Globus pallidus (tissue), 1 donor: ENCODE measurements at regions not wholly inside any gene's neighbourhood (a gene's known extent, or its start where the extent isn't known, plus 50 kb on each side); places are given as distances from the start of the nearest gene placed in this dataset.
A peak's percentile ranks its signal among the peaks of the same experiment; 100 is the strongest.

Experiments used
- DNase-seq: peaks from one replicate; pipeline ENCODE4 v3.0.0-alpha.2; 2015; ENCODE audit warnings: low spot score

DNA sequence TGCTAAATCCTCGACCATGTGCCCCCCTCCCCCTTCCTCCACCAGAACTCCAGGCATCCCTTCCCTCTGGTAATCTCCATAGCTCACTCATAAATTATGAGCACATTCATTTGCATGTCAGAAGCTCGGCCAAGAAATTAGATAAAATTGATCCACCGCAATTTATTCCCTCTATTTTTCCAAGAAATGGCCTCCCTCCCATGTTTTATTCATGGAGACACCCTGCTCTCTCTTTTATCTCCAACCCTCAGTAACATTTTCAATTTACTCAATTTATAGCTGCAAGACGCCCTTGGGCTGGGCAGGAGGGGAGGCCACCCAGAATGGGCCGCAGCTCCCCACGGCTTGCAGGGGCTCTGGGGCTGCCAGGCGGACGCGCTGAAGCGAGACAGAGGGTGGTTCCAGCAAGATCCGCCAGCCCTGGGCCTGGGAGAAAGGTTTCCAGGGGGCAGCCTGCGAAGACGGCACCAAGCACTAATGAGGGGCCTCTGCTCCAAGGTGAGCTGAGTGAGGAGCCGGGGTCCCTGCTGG lies 54.7 kb upstream of the ZNF423 start:
- no peak for DNase-seq

DNA sequence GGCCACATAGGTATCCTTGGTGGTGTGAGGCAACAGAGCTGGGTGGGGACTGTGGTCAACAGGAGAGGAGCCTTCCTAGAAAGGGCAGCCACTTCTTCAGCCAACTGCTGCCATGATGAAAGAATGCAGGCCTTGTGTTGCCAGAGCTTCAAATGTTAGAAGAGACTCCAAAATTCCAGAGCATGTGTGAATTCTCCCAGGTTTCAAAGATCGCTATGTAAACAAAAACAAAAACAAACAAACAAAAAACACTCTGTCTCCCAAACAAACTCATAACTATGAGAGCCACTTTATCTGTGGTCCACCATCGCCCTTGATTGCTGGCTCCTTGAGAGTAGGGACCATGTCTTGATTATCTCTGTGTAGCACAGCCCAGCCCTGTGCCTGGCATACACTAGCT lies 55.5 kb upstream of the ZNF423 start:
- no peak for DNase-seq

DNA sequence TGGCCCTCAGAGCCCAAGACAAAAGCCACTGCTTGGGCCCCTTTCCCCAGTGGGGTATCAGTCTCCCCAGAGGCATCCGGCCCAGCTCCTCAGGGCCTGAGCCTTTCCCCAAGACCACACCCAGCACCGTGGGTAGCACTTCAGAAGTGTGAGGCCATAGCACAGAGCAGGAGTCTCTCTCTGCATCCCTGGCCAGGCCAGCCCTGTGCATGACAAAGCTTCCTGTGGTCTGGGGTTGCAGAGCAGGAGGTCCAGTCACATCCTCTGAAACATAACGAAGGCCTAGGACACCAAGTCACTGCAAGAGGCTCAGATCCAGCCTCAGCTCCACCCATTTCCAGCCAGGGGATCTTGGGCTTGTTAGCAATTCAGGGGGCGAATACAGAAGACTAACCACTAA lies 56.8 kb upstream of the ZNF423 start:
- no peak for DNase-seq

DNA sequence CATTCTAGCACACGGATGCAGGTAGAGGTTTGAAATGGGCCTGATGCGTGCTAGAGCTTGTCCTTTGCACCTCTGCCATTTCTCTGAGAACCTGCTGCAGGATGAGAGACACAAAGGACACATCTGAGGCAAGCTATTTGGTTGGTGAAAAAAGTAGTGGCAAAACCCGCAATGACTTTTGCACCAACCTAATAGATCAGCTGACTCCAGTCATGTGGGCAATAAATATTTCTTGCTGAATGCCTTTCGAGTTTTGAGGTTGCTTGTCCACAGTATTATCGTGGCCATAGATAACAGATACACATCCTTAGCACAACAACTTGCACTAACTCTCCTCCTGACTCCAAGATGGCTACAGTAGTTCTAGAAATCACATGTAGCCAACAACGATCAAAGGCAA lies 57.8 kb upstream of the ZNF423 start:
- no peak for DNase-seq

DNA sequence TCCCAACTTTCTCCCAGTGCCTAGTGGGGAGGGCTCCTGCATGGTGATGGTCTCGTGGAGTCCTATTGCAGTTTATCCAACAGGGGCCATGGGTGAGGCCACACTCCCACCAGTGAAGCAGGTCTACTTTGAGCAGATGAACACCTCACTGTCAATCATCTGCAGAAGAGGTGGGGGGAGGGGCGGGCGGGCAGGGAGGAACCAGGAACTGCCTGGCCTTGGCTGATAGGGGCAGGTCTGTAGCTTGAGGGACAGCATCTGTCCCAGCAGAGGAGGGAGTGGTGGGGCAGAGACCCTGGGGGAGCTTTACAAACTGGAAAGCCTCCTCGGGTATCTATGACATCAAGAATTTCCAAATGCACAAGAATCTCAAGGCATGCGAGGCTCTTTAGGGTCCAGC lies 58.7 kb upstream of the ZNF423 start:
- no peak for DNase-seq

DNA sequence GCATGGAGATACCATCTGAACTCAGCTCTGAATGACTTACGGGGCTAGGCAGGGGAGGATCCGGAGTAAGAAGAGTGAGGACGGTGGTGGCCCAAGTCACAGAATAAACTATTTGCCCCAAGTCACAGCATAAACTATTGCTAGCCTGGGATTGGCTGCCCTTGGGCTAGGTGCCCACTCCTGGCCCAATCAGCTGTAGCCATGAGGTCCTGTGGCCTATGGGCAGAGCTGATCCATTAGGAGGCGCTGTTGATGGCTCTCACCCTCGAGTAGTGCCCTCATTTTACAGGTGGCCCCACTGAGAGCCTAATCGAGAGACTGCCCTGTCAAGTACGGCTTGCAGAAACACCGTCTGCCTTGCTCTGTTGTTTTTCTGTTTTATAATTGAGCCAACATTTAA lies 62.3 kb upstream of the ZNF423 start:
- no peak for DNase-seq

DNA sequence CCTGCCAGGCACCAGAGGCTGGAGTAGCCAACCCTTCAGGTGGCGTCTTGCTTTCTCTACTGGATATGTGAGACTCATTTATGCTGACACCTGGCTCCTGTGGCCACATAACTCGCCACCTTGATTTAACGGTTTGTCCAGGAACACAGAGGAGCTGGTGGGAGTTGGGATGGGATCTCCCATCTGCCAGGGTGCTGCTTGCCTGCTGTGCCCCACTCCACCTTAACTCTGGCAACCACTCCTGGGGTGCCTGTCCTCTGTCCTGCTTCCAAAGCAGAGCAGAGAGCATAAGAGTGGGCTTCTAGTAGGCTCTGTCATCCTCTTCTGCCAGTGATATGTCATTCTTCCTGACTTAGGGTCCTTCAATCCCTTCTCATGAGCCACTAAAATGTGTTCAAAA lies 63.4 kb upstream of the ZNF423 start:
- no peak for DNase-seq

DNA sequence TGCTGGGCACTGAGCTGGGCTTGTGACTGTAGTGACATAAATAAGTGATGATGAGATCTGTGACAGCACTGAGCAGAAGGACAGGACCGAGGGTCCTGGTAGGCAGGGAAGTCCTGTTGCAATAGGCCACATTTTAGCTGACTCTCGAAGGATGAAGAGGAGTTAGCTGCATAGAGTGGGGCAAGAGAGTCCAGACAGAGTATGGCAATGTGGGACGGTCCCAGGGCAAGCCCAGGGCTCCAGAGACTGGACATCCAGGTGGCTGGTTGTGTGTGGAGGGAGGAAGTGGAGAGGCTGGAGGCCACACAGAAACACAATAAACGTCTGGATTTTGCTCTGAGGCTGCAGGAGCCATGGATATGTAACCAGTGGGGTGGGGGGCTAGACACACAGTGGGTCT lies 64.5 kb upstream of the ZNF423 start:
- DNase-seq = no peak

DNA sequence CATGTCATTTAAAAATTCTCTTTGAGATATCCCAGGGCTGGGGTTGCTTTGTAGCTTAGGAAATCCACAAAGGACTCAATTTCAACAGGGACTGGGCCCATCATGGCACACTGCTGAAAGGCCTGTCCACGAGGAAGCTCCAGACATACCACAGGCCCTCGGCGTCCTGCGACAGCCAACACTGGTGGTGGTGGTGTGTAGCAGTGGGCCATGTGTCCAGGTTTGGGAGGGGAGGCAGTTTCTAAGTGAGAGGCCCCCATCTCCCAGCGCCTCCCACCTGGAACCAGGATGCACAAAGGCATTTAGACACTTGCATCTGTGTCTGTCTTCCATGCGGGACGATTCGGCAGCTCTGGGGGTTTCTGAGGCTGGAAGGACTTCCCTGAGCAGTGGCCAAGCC lies 65.2 kb upstream of the ZNF423 start:
- DNase-seq = no peak

DNA sequence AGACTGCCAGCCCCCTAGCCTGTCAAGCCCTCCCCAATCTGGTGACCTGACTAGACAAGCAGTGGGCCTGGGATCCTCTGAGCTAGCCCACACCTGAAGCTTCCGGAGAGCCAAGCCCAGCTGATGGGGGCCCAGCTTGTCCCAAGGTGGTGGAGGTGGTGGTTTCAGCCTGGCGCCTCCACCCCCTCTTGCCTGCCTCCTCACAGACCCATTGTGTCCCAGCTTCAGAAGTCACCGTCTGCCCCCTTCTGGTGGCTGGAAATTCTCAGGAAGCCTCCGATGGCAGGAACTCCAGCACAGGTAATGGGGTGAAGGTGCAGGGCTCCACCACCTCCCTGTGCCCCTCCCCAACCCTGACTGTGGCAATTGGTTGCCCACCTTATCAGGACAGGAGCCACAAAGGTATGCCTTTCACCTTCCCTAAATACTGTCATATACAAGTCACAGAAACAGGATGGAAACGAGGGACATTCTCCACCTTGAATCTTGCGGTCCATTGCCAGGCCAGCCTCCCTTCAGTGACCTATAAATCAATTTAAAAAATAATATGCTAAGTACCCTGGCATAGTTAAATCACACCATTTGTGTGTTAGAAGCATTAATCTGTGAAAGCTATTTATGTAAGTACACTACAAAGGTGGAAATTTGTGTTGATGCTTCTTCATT lies 66.0 kb upstream of the ZNF423 start:
- peak; percentile 3 for DNase-seq

DNA sequence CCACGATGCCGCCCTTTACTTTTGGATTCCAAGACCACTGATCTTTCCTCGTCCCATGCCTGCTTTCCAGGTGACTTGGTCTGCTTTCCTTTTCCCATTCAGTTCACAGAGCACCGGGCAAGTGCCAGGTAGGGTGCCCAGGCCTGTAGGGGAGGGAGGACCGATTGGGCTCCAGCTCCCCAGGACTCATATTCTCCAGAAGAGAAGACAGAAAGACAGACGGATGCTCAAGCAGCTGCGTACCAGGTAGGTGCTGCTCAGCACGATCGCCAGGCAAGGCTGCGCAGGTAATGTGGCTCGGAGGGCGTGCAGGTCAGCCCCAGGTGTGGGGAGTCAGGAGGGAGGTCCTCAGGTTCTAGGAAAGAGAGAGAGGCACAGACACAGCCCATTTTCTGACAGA lies 67.5 kb upstream of the ZNF423 start:
- DNase-seq = no peak

DNA sequence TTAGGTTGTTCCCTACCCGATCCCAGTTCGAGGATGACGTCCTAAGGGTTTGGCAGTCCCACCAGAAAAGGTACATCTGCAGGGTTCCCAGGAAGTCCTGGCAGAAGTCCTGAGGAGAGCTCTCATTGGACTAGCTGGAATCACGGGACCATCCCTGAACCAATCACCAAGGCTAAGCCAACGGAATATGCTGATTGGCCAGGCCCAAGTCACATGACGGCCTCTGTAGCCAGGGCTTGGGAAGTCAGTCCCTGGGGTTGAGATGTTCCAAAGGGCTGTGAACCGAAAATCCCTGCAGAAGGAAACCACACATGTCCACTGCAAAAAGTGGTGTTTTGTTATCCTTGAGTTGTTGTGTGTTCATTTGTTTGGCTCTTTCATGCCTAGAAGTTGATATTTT lies 68.2 kb upstream of the ZNF423 start:
- no peak for DNase-seq

DNA sequence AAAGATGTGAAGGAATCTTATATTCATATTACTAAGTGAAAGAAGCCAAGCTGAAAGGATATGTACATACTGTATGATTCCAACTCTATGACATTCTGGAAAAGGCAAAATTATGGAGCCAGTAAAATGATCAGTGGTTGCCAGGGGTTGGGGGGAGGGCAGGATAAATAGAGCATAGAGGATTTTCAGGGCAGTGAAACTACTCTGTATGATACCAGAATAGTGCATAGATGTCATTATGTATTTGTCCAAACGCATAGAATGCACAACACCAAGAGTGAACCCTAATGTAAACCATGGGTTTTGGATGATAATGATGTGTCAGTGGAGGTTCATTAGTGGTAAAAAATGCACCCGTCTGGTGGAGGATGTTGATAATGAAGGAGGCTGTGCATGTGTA lies 71.0 kb upstream of the ZNF423 start:
- DNase-seq = no peak

DNA sequence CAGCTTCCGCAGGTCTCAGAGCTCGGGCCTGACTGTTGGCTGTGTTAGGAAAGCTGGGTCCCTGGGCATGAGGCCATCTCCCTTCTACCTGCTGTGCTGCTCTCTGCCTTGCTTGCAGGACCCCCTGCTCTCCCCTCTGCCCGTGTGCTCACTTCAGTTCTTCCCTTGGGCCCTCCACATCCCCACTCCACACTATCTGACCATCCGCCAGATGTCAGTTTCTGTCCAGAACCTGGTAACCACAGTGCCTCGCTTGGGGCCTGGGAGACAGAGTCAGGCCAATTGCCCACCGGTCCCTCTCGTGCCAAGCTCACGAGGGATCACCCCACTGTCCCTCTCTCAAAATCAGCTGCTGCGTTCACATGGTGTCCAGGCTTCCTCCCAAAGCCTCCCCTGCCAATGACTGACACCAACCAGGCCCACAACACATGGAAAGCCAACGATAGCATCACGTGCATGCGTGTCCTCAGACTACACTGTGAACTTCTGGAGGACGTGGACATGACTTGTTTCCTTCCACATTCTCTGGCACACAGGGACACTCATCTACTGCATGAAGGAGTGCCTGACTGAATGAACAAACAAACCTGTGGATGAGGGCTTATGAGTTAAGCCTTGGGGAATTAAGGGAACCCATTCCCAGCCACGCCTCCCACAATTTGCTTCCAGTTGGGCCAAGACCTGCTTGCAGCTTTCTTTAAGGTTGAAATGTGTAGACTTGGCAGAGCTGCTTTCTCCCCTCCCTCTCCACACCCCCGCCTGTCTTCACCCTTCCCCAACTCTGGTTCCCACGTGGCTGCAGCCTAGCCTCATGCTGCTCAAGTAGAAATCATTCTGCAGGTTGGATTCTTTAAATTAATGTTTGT lies 72.5 kb upstream of the ZNF423 start:
- no peak for DNase-seq

DNA sequence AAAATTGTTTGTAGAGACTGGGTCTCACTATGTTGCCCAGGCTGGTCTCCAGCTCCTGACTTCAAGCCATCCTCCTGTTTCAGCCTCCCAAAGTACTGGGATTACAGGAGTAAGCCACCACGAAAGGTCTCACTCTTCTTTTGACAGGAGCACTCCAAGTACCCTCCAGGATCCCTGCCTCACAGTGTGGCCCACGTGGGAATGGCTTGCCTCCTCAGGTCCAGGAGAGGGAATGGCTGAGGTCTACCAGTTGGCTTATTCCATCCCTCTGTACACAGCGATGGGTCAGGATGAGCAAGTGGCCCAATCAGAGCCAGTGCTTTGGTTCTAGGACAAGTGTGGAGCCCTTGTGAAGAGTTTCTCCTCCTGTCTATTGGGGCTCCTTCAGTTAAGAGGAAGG lies 73.7 kb upstream of the ZNF423 start:
- DNase-seq = no peak

DNA sequence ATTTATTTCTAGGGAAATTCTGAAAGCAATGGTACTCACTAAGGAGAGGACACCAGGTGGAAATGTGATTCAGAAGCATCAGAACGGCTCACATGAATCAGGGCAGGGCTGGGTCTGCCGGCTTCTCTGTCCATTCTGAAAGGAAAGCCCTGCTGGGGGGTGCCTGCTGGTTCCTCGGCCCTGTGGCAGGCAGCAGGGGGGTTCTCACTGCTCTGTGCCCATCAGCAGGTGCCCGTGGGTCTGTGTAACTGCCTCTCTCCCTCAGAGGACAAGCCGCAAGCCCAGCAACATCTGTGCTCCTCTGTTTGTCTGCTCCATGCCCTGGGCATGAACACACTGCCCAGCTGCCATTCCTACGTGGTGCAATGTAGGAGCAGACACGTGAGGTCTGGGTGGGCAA lies 74.9 kb upstream of the ZNF423 start:
- DNase-seq = no peak

DNA sequence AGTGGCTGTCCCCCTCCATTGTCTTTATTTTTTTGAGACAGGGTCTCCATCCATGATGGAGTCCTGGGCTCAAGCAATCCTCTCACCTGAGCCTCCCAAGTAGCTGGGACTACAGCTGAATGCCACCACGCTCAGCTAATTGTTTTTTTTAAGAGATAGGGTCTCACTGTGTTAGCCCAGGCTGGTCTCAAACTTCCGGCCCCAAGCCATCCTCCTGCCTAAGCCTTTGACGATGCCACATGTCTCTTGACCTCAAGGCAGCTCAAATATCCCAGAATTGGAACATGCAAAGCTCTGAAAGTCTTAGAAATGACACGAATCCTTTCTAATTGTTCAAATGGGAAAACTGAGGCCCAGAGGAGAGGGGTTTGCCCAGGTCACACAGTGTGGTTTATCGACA lies 75.4 kb upstream of the ZNF423 start:
- DNase-seq = no peak

DNA sequence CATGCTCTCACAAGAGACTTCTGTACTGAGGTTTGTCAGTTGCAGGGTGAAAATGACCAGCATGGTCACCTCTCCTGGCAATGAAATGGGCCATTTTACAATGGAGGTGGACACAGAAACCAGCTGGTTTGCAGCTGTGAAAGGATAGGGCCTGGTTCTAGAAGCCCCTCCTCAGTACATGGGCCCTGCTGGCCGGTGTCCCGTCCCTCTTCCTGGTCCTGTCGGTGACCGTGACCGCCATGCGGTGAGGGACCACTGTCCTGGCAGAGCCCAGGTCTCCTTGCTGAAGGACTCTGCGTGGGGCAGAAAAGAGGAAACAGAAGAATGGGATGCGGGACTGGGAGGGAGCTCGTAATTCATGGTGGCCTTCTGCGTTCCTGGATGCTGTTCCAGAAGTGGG lies 76.0 kb upstream of the ZNF423 start:
- DNase-seq = no peak

DNA sequence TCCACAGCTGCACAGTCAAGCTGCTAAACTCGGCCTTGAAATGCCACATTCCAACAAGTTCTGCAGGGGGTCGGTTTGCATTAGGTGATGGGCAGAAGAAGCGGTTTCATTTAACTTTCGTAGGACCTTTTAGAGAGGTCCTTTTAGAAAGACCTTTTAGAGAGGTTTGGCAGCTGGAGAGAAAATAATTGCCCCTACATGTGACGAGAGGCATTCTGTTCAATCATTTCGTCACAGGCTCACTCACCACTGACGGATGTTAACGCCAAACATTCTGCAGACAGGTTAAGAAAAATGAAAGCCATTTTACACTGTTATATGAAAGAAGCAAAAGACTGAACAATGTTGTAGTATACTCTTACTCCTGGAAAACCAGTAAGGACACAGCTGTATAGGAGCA lies 76.5 kb upstream of the ZNF423 start:
- DNase-seq = no peak

DNA sequence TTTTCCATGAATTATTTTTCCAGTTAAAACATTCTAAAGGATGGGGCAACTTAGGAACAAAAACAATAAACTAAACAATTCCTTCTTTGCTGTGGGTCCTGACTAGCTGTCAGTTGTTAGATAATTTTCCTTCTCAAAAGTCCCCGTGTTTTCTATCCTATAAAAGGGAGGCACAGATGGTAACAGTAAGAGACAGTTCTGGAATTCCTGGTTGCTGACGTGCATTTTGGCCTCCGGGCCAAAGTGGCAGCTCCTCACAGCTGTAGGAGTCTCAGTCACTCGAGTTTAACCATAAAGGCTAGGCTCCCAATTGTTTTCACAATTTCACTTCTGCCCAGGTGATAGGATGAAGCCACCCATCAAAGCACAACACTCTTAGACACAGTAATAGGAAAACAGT lies 77.0 kb upstream of the ZNF423 start:
- DNase-seq = no peak

DNA sequence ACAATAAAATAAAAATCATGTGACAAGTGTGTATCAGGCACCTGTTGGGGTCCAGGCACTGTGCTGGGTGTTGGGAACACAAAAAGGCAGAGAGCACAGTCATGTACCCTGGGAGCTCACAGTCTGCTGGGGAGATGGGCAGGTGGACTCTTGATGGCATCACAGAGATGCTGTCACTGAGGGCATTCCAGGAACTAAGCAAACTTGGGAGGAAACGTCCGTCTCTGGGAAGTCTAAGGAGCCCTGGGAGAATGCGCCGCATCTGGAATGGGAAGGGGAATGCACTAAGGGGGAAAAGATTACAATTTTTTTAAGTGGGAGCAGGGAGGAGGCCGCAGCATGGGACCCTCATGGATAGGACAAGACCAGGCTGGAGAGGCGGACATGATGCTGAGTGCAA lies 80.9 kb upstream of the ZNF423 start:
- DNase-seq = no peak

DNA sequence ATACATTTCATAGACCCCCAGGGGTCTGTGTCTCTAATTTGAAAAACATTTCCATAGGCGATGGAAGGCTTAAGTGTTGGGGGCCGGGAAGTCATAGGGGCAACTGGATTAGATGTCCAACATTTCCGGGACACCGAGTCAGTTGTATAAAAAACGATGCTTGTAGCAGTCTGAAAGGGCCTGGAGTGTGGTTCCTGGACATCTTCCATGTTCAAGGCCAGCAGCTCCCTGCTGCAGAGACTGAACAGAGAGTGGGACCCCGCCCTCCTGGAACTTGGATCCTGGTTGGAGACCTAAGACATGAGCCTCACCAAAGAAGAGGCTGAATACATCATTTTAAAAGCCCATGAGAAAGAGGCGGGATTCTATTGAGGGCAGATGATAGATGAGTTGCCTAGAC lies 82.0 kb upstream of the ZNF423 start:
- no peak for DNase-seq

DNA sequence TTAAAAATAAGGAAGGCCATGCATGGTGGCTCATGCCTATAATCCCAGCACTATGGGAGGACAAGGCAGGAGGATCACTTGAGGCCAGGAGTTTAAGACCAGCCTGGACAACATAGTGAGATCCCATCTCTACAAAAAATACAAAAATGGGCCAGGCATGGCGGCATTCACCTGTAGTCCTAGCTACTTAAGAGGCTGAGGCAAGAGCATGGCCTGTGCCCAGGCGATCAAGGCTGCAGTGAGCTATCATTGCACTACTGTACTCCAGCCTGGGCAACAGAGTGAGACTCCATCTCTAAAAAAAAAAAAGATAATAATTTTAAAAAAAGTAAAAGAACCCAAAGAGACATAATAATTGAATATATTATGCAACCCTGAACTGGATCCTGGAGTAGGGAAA lies 83.6 kb upstream of the ZNF423 start:
- no peak for DNase-seq
